IMR-90 (cell line): ENCODE measurements at regions not wholly inside any gene's neighbourhood (a gene's known extent, or its start where the extent isn't known, plus 50 kb on each side); places are given as distances from the start of the nearest gene placed in this dataset.

Experiments
- ATAC-seq: fragments of 200-7000 bp; cut with Tn5 transposase; 2 replicates; pipeline ENCODE4 v1.9.1; 2020; ENCODE audit warnings: low read depth, mild to moderate bottlenecking, moderate library complexity
- BruUV-seq: library from RNA; stranded (reverse); fragments of 400-500 nt; replicated peaks from 2 replicates; lab custom pipeline; 2021; lab: Mats Ljungman, UMichigan
- CTCF ChIA-PET: fragments of 300-600 bp; formaldehyde crosslinking; extraction: SDS; loops from one replicate; lab custom pipeline; 2021; ENCODE audit warnings: antibody characterized with exemption; lab: Yijun Ruan, JAX
- POLR2A ChIA-PET: fragments of 300-600 bp; sonication (Branson Sonifier 250); formaldehyde crosslinking; loops from one replicate; lab custom pipeline; 2022; ENCODE audit warnings: antibody characterized with exemption; ENCODE audit not compliant: unreplicated experiment; lab: Charles Lee
- DNase-seq: peaks from one replicate; pipeline ENCODE4 v3.0.0; 2013
- H2AFZ ChIP-seq: replicated peaks from 2 replicates; pipeline ENCODE3; 2013; ENCODE audit warnings: low read length, mild to moderate bottlenecking; ENCODE audit not compliant: poor library complexity
- H2AK5ac ChIP-seq: 2 replicates; pipeline ENCODE4 v1.6.1; 2013; ENCODE audit warnings: low read depth, low read length, inconsistent platforms
- H2AK9ac ChIP-seq: replicated peaks from 2 replicates; pipeline ENCODE3; 2013; ENCODE audit warnings: mild to moderate bottlenecking, low read depth, low read length, moderate library complexity; ENCODE audit not compliant: poor library complexity
- H2BK120ac ChIP-seq: 2 replicates; pipeline ENCODE4 v1.6.1; 2013; ENCODE audit warnings: low read depth, low read length, inconsistent platforms
- H2BK15ac ChIP-seq: 3 replicates; pipeline ENCODE4 v1.6.1; 2013; ENCODE audit warnings: low read depth, low read length, inconsistent platforms
- H2BK20ac ChIP-seq: 2 replicates; pipeline ENCODE4 v1.6.1; 2013; ENCODE audit warnings: low read depth, mild to moderate bottlenecking, inconsistent platforms, low read length, moderate library complexity
- H2BK5ac ChIP-seq: 2 replicates; pipeline ENCODE4 v1.6.1; 2013; ENCODE audit warnings: mild to moderate bottlenecking, low read depth, low read length, inconsistent platforms; ENCODE audit not compliant: poor library complexity, severe bottlenecking
- H3K14ac ChIP-seq: replicated peaks from 2 replicates; pipeline ENCODE4 v1.6.1; 2013; ENCODE audit warnings: low read depth, low read length, inconsistent platforms
- H3K18ac ChIP-seq: 2 replicates; pipeline ENCODE4 v1.6.1; 2013; ENCODE audit warnings: low read depth, low read length, control low read depth
- H3K23ac ChIP-seq: 2 replicates; pipeline ENCODE4 v1.6.1; 2013; ENCODE audit warnings: low read depth, low read length, inconsistent platforms
- H3K27ac ChIP-seq: 2 replicates; pipeline ENCODE4 v1.5.1; 2013; ENCODE audit warnings: mild to moderate bottlenecking, control low read depth, low read length; ENCODE audit not compliant: insufficient read depth
- H3K27me3 ChIP-seq: 2 replicates; pipeline ENCODE4 v1.6.1; 2013; ENCODE audit warnings: low read length; ENCODE audit not compliant: control insufficient read depth, insufficient read depth
- H3K36me3 ChIP-seq: 2 replicates; pipeline ENCODE4 v1.6.1; 2013; ENCODE audit warnings: low read length, mixed read lengths; ENCODE audit not compliant: control insufficient read depth, insufficient read depth
- H3K4ac ChIP-seq: 2 replicates; pipeline ENCODE4 v1.6.1; 2013; ENCODE audit warnings: low read depth, low read length, inconsistent platforms
- H3K4me1 ChIP-seq: 2 replicates; pipeline ENCODE4 v1.6.1; 2013; ENCODE audit warnings: low read length, mixed read lengths; ENCODE audit not compliant: control insufficient read depth, insufficient read depth
- H3K4me2 ChIP-seq: 2 replicates; pipeline ENCODE4 v1.6.1; 2013; ENCODE audit warnings: low read depth, mild to moderate bottlenecking, control low read depth, low read length, moderate library complexity
- H3K4me3 ChIP-seq: 2 replicates; pipeline ENCODE4 v1.5.1; 2013; ENCODE audit warnings: low read depth, mild to moderate bottlenecking, control low read depth, low read length, moderate library complexity; ENCODE audit not compliant: insufficient read depth
- H3K56ac ChIP-seq: 2 replicates; pipeline ENCODE4 v1.6.1; 2013; ENCODE audit warnings: low read length, inconsistent platforms; ENCODE audit not compliant: insufficient read depth; ENCODE audit errors: extremely low read depth
- H3K79me1 ChIP-seq, 2 experiments: 2 replicates each; pipeline ENCODE4 v1.6.1; 2013; ENCODE audit warnings: low read length in 2 of 2, inconsistent platforms in 1 of 2, low read depth in 1 of 2
- H3K9ac ChIP-seq: 2 replicates; pipeline ENCODE4 v1.6.1; 2013; ENCODE audit warnings: low read depth, low read length, control low read depth
- H3K9me1 ChIP-seq: 2 replicates; pipeline ENCODE4 v1.6.1; 2013; ENCODE audit warnings: low read length, inconsistent platforms; ENCODE audit not compliant: insufficient read depth
- H3K9me3 ChIP-seq: 2 replicates; pipeline ENCODE4 v1.6.1; 2013; ENCODE audit warnings: low read length; ENCODE audit not compliant: control insufficient read depth, insufficient read depth
- H4K20me1 ChIP-seq: 2 replicates; pipeline ENCODE4 v1.6.1; 2013; ENCODE audit warnings: low read length, inconsistent platforms; ENCODE audit not compliant: insufficient read depth
- H4K5ac ChIP-seq: 2 replicates; pipeline ENCODE4 v1.6.1; 2013; ENCODE audit warnings: mild to moderate bottlenecking, low read depth, low read length, control low read depth
- H4K8ac ChIP-seq, 2 experiments: 2 replicates each; pipeline ENCODE4 v1.6.1; 2013; ENCODE audit warnings: low read depth in 2 of 2, low read length in 2 of 2, control low read depth in 1 of 2, inconsistent platforms in 1 of 2
- H4K91ac ChIP-seq: 2 replicates; pipeline ENCODE4 v1.6.1; 2013; ENCODE audit warnings: low read depth, low read length, inconsistent platforms; ENCODE audit not compliant: insufficient read depth
- BHLHE40 ChIP-seq: fragments of 150-350 bp; IDR thresholded peaks from 2 replicates; pipeline ENCODE4 v1.6.1; 2016; ENCODE audit warnings: mild to moderate bottlenecking, low read depth, low read length
- CEBPB ChIP-seq: IDR thresholded peaks from 2 replicates; pipeline ENCODE4 v1.6.1; 2012; ENCODE audit warnings: low read depth, low read length, improper control_type of control experiment
- CHD1 ChIP-seq: IDR thresholded peaks from 2 replicates; pipeline ENCODE4 v1.6.1; 2012; ENCODE audit warnings: low read depth, low read length, improper control_type of control experiment
- CTCF ChIP-seq: conservative IDR thresholded peaks from 2 replicates; pipeline ENCODE4 v1.5.1; 2012; ENCODE audit warnings: mild to moderate bottlenecking, low read depth, low read length, improper control_type of control experiment
- ELK1 ChIP-seq: fragments of 150-350 bp; IDR thresholded peaks from 2 replicates; pipeline ENCODE4 v1.6.1; 2016; ENCODE audit warnings: low read depth, mild to moderate bottlenecking, low read length, moderate library complexity, borderline replicate concordance
- FOS ChIP-seq: fragments of 150-350 bp; IDR thresholded peaks from 2 replicates; pipeline ENCODE4 v1.6.1; 2016; ENCODE audit warnings: low read depth, low read length
- MAFK ChIP-seq: IDR thresholded peaks from 2 replicates; pipeline ENCODE4 v1.6.1; 2012; ENCODE audit warnings: low read depth, low read length, improper control_type of control experiment
- MAZ ChIP-seq: IDR thresholded peaks from 2 replicates; pipeline ENCODE4 v1.6.1; 2012; ENCODE audit warnings: low read depth, mild to moderate bottlenecking, low read length, improper control_type of control experiment, moderate library complexity, borderline replicate concordance
- MXI1 ChIP-seq: IDR thresholded peaks from 2 replicates; pipeline ENCODE4 v1.6.1; 2012; ENCODE audit warnings: low read depth, mild to moderate bottlenecking, low read length, moderate library complexity, borderline replicate concordance
- NFE2L2 ChIP-seq: fragments of 150-350 bp; IDR thresholded peaks from 2 replicates; pipeline ENCODE4 v1.6.1; 2016; ENCODE audit warnings: low read depth, mild to moderate bottlenecking, low read length
- POLR2A ChIP-seq: IDR thresholded peaks from 2 replicates; pipeline ENCODE4 v1.6.1; 2012; ENCODE audit warnings: mild to moderate bottlenecking, low read depth, low read length
- RAD21 ChIP-seq: IDR thresholded peaks from 2 replicates; pipeline ENCODE4 v1.6.1; 2012; ENCODE audit warnings: low read length, improper control_type of control experiment
- RCOR1 ChIP-seq: IDR thresholded peaks from 2 replicates; pipeline ENCODE4 v1.6.1; 2012; ENCODE audit warnings: mild to moderate bottlenecking, low read length, improper control_type of control experiment; ENCODE audit not compliant: insufficient replicate concordance
- RFX5 ChIP-seq: IDR thresholded peaks from 2 replicates; pipeline ENCODE4 v1.8.0; 2012; ENCODE audit warnings: low read depth, mild to moderate bottlenecking, low read length, moderate library complexity
- SMC3 ChIP-seq: fragments of 150-350 bp; IDR thresholded peaks from 2 replicates; pipeline ENCODE4 v1.6.1; 2016; ENCODE audit warnings: low read depth, mild to moderate bottlenecking, antibody characterized with exemption, low read length, moderate library complexity
- USF2 ChIP-seq: fragments of 150-350 bp; IDR thresholded peaks from 2 replicates; pipeline ENCODE4 v1.6.1; 2017; ENCODE audit warnings: mild to moderate bottlenecking, antibody characterized with exemption, low read length, low read depth
- WGBS, 2 experiments: methylation state at CpG; one replicate each; pipeline versions ENCODE4 v1.1.5 to v1.1.7; 2013; ENCODE audit warnings: missing lambda C conversion rate in 2 of 2; ENCODE audit not compliant: insufficient read length in 1 of 2; ENCODE audit errors: extremely low coverage in 2 of 2; 5-methylcytosine and 5-hydroxymethylcytosine counted together
- dilution Hi-C: fragments of 300-500 bp; cut with HindIII; formaldehyde crosslinking; loops from one replicate; pipeline ENCODE4 v1.14.3; 2018; ENCODE audit warnings: low sequenced_read_pairs; ENCODE audit not compliant: unreplicated experiment
- in situ Hi-C: fragments of 300-500 bp; cut with MboI; formaldehyde crosslinking; loops from 3 replicates; pipeline ENCODE4 v1.14.3; 2019; ENCODE audit warnings: low sequenced_read_pairs, inconsistent platforms, mixed read lengths
- intact Hi-C: fragments of 100-400 bp; cut with micrococcal nuclease; formaldehyde crosslinking; loops from 2 replicates; pipeline ENCODE4 v1.10.0; 2022

GRCh38 chr10:22816298-22816653 lies 101.9 kb upstream of the PIP4K2A start:
- no peak overlapping the region for H3K9ac ChIP-seq

More at GRCh38 chr10:22816298-22816653, 101.9 kb upstream of the PIP4K2A start:
- POLR2A ChIA-PET = no interaction called here
- CTCF ChIA-PET = no interaction called here
- ATAC-seq (peak; percentile 86), DNase-seq (peak; percentile 96)
- Histone ChIP-seq H3K4me2 (no peak overlapping the region), H3K27ac (peak overlapping the region; percentile 46; the same call in 1 of the 2 replicates), H4K8ac (peak overlapping the region in 1 of 2 experiments; percentile 78; a peak in 1 of 4 replicates), H3K14ac (peak overlapping the region; percentile 82), H3K79me1 (no peaks in the 10 kb centered on the region), H2AFZ (peak overlapping the region; percentile 85), H3K27me3 (no peaks in the 10 kb centered on the region), H4K5ac (peak overlapping the region; percentile 46; the same call in 1 of the 2 replicates), H4K91ac (peak overlapping the region; percentile 47), H3K56ac (no peak overlapping the region), H2BK20ac (peak overlapping the region; percentile 73; the same call in 1 of the 2 replicates), H2BK5ac (peak overlapping the region; percentile 77), H4K20me1 (no peaks in the 10 kb centered on the region), H3K4me3 (no peak overlapping the region), H3K18ac (peak overlapping the region; percentile 39; the same call in 1 of the 2 replicates), H3K9me1 (peaks cover 7% of the 10 kb centered on the region; the same call in 1 of the 2 replicates), H3K23ac (peak overlapping the region; percentile 13; the same call in 1 of the 2 replicates), H3K9me3 (no peaks in the 10 kb centered on the region), H2AK9ac (peak overlapping the region; percentile 90), H3K4ac (peak overlapping the region; percentile 77), H2AK5ac (peak overlapping the region; percentile 96), H3K36me3 (no peaks in the 10 kb centered on the region), H3K4me1 (peaks cover 7% of the 10 kb centered on the region), H2BK15ac (peak overlapping the region; percentile 3; the same call in 1 of the 3 replicates), H2BK120ac (peak overlapping the region; percentile 94)
- intact Hi-C loops = loop anchor here (5.0 to 10.0 kb wide), 2 partner anchors 194 to 221 kb away; no protein-coding TSS in a partner anchor
- BruUV-seq = no TSS peak
- TF ChIP-seq MAZ = no peak
- TF ChIP-seq MXI1 = no peak
- no peak for TF ChIP-seq RFX5
- no peak for TF ChIP-seq RAD21
- no peak for TF ChIP-seq CHD1
- no peak for TF ChIP-seq CEBPB
- TF ChIP-seq CTCF = no peak
- TF ChIP-seq RCOR1 = no peak
- no peak for TF ChIP-seq NFE2L2
- TF ChIP-seq ELK1 = no peak
- peak; percentile 95 for TF ChIP-seq USF2
- no peak for TF ChIP-seq POLR2A
- no peak for TF ChIP-seq SMC3
- TF ChIP-seq MAFK = no peak; the same call in 1 of the 2 replicates
- peak; percentile 82 for TF ChIP-seq FOS
- TF ChIP-seq BHLHE40 = 0 out of 2 replicates have a peak, but pooled peaks have one; percentile 14
- in situ Hi-C loops = loop anchor here (25.0 kb wide), 1 partner anchor 229 kb away; no protein-coding TSS in a partner anchor
- no CpG with 5 or more reads among the region's 4 CpGs for WGBS, 2 experiments
- dilution Hi-C loops = no loop called here
